ENCODE measurements at regions not wholly inside any gene's neighbourhood (a gene's known extent, or its start where the extent isn't known, plus 50 kb on each side); places are given as distances from the start of the nearest gene placed in this dataset.

DNA sequence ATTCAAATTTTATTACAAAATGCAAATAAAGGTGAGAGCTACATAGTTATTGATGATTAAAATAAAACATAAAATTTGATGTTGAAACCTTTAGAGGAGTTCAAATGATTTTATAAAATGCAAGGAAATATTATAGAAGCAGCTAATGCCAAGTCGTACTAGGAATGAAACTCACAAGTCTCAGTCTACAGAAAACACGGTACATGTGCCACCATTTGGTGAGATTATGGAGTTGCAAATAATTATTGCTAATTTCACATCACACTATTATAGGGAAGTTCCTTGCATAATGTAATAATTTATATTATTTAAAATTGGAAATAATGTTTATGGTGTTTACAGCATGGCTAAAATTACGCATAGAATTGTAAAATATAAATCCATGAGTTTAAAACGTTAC, 1601.7 kb upstream of the TENM3 start:
- DNase-seq (ENCODE audit: low read depth), result no peak
- no peak overlapping the region for H3K4me3 ChIP-seq (ENCODE audit: low read depth, low read length)
- TF ChIP-seq, protein P1, sequence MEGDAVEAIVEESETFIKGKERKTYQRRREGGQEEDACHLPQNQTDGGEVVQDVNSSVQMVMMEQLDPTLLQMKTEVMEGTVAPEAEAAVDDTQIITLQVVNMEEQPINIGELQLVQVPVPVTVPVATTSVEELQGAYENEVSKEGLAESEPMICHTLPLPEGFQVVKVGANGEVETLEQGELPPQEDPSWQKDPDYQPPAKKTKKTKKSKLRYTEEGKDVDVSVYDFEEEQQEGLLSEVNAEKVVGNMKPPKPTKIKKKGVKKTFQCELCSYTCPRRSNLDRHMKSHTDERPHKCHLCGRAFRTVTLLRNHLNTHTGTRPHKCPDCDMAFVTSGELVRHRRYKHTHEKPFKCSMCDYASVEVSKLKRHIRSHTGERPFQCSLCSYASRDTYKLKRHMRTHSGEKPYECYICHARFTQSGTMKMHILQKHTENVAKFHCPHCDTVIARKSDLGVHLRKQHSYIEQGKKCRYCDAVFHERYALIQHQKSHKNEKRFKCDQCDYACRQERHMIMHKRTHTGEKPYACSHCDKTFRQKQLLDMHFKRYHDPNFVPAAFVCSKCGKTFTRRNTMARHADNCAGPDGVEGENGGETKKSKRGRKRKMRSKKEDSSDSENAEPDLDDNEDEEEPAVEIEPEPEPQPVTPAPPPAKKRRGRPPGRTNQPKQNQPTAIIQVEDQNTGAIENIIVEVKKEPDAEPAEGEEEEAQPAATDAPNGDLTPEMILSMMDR (conservative IDR thresholded peaks at IDR 0.05; ENCODE audit: low read depth, low read length), result peak; percentile 28

DNA sequence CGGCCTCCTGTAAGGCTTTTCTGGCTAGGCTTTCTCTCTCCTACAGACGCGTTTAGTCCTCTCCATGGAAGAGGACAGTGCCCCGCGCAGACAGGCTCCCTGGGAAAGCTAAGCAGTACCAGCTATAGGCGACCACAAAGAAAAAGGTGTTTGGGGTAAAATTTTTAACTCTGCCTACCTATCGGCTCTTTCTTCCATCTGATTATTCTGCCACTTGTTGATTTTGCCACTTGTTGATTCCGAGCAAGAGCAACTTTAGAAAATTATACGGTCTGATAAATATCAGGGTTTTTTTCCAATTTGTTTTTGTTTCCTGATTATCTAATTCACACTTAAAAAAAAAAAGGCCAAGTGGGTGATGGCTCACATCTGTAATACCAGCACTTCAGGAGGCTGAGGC, 1600.5 kb upstream of the TENM3 start:
- TF ChIP-seq, protein P1 (conservative IDR thresholded peaks at IDR 0.05; ENCODE audit: low read depth, low read length), result no peak
- no peak for DNase-seq (ENCODE audit: low read depth)
- no peak overlapping the region for H3K4me3 ChIP-seq (ENCODE audit: low read depth, low read length)

DNA sequence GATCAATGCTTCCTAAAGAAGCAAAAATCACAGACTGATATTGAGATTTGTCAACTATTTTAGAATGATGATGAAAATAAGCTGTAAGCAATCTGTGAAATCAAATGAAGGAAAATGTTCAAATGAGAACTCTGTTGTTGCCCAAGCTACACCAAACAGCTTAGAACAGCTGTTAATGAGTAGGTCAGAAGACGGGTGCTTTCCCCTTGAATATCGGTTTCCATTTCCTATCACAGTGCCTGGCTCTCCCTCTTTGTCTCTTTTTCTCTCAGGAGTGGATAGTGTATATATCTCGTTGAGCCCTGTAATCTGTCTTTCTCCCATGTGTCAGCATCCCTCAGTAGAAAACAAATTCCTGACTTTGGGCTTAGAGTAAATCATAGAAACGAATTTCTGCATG, 1592.9 kb upstream of the TENM3 start:
- no peak overlapping the region for H3K4me3 ChIP-seq (ENCODE audit: low read depth, low read length)
- TF ChIP-seq, protein P1 (conservative IDR thresholded peaks at IDR 0.05; ENCODE audit: low read depth, low read length), result no peak
- no peak for DNase-seq (ENCODE audit: low read depth)

DNA sequence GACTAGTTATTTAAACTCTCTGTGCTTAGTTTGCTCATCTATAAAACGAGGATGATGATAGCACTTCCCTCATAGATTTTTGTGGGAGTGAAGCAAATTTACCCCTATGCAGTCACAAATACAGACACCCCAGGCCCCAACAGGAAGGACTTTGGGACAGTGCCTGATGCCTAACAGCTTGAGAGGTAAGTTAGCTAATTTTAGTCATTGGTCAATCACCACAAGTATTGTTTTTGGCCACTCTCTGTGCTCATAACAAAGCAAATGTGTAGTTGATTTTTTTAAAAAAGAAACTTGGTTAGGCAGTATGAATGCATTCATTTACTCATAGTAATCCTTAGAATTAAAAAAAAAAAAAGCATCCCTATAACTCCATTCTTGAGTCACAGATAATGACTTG, 1590.7 kb upstream of the TENM3 start:
- DNase-seq (ENCODE audit: low read depth), result no peak
- TF ChIP-seq, protein P1 (conservative IDR thresholded peaks at IDR 0.05; ENCODE audit: low read depth, low read length), result no peak
- H3K4me3 ChIP-seq (ENCODE audit: low read depth, low read length), result no peak overlapping the region

DNA sequence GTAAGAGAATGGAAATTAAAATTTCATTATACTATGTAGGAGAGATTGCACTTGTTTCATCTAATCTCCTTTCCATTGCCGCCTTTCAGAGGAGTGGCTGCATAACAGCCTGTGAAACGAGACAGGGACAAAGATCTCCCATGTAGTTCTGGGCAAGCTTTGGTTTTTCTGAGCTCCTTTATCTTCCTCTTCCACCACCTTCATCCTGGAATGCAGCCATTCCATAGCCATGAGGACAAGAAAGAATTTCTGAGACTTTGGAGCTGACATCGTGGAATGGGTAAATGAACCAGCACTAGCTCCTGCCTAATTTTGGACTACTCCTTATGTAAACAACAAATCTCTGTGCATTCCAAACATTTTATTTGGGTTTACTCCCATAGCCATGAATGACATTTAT, 1587.3 kb upstream of the TENM3 start:
- TF ChIP-seq, protein P1 (conservative IDR thresholded peaks at IDR 0.05; ENCODE audit: low read depth, low read length), result no peak
- H3K4me3 ChIP-seq (ENCODE audit: low read depth, low read length), result no peak overlapping the region
- no peak for DNase-seq (ENCODE audit: low read depth)

DNA sequence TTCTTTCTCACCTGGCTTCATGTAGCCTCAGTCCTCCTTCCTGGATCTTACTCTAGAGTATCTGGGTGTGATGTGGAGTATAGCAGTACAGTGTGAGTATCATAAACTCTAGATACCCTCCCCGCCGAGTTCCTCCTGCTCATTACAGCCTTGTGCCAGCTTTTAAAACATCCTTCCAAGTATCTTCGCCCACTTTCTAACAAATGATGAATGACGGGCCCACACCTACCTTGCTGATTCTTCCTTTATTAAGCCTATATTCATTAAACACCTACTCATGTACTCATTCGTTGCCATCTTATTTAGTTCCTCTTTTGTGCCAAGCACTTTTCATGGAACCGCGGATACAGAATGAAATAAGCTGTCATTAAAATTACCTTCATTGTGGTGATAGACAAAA, 1585.3 kb upstream of the TENM3 start:
- no peak for DNase-seq (ENCODE audit: low read depth)
- TF ChIP-seq, protein P1 (conservative IDR thresholded peaks at IDR 0.05; ENCODE audit: low read depth, low read length), result no peak
- no peak overlapping the region for H3K4me3 ChIP-seq (ENCODE audit: low read depth, low read length)

DNA sequence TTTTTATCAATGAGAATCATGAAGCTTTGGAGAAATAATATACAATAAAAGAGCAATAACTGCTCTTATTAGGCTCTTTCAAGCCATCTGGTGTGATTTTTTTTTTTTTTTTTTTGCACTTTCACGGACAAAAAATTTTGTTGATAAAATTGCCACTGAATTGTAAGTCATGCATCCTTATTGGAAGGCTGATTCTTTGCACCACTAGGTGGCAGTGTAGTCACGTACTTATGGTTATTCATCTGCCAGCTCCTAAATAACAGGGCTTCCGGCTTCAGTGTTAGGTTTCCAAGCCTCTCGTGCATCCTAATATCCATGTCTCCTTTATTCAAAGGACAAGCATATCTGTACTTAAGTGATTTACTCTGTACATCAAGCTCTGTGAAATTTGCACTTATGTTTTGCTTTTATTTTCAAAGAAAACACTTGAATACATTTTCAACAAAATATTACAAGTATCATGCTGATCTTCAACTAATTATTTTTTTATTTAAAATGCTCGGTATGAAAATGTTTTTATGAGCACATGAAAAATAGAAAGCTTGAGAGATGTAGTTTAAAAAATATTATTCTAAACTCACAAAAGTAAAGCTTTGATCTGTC, 1578.3 kb upstream of the TENM3 start:
- peak; percentile 56 for DNase-seq (ENCODE audit: low read depth)
- no peak overlapping the region for H3K4me3 ChIP-seq (ENCODE audit: low read depth, low read length)
- TF ChIP-seq, protein P1 (conservative IDR thresholded peaks at IDR 0.05; ENCODE audit: low read depth, low read length), result peak; percentile 84

Measured in epithelial cell of proximal tubule (primary cell).